ENCODE measurements at regions not wholly inside any gene's neighbourhood (a gene's known extent, or its start where the extent isn't known, plus 50 kb on each side); places are given as distances from the start of the nearest gene placed in this dataset.

DNA sequence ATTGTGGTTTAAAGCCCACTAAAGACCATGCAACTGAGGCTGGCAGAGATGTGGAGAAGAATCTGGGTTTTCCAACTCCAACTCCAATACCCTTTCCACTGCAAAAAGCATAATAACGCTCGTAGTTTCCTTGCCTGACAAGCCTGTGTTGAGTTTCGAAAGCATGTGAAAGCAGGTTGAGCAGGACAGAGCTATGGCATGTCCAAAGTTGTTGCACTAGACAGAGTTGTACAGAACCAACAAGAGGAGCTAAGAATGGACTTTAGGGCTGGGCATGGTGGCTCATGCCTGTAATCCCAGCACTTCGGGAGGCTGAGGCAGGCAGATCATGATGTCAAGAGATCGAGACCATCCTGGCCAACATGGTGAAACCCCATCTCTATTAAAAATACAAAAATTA lies 572.0 kb upstream of the TBX3 start:
- DNase-seq, result no peak
- TF ChIP-seq POLR2A (IDR thresholded peaks at IDR 0.05), result no peak
- TF ChIP-seq, protein P1, sequence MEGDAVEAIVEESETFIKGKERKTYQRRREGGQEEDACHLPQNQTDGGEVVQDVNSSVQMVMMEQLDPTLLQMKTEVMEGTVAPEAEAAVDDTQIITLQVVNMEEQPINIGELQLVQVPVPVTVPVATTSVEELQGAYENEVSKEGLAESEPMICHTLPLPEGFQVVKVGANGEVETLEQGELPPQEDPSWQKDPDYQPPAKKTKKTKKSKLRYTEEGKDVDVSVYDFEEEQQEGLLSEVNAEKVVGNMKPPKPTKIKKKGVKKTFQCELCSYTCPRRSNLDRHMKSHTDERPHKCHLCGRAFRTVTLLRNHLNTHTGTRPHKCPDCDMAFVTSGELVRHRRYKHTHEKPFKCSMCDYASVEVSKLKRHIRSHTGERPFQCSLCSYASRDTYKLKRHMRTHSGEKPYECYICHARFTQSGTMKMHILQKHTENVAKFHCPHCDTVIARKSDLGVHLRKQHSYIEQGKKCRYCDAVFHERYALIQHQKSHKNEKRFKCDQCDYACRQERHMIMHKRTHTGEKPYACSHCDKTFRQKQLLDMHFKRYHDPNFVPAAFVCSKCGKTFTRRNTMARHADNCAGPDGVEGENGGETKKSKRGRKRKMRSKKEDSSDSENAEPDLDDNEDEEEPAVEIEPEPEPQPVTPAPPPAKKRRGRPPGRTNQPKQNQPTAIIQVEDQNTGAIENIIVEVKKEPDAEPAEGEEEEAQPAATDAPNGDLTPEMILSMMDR (IDR thresholded peaks at IDR 0.05 in 4 of 5, conservative IDR thresholded peaks at IDR 0.05 in 1 of 5), result no peak
- H3K9me3 ChIP-seq, result no peaks in the 10 kb centered on the region
- H3K4me1 ChIP-seq, result no peaks in the 10 kb centered on the region
- H3K27me3 ChIP-seq, result no peaks in the 10 kb centered on the region
- intact Hi-C loops (cut with DNase I; ENCODE audit: low total_unique reads), result no loop called here
- no peak overlapping the region for H3K27ac ChIP-seq
- in situ Hi-C loops (cut with MboI; ENCODE audit: low sequenced_read_pairs in 4 of 4), result no loop called here
- no peak overlapping the region for H3K4me3 ChIP-seq
- ATAC-seq, result no peak
- no peaks in the 10 kb centered on the region for H3K36me3 ChIP-seq

DNA sequence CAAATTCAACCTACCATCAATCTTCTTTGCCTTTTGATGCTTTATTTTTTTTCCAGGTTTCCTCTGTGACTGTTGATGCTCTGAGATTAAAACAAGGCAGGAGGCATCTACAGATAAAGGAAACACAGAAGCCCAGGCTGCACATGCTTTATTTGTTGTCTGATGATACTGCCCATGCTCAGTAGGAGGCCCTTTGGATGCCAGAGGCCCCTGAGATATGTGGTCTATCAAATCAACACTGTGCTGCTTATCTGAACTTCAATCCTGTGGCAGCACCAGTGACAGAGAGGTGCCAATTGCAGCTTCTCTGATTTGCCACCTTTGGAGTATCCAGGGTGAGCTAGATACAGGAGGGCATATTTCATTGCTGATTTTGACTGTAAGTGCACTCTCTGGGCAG lies 571.3 kb upstream of the TBX3 start:
- H3K27me3 ChIP-seq, result no peaks in the 10 kb centered on the region
- DNase-seq (no peak), ATAC-seq (no peak)
- H3K36me3 ChIP-seq, result no peaks in the 10 kb centered on the region
- H3K27ac ChIP-seq, result no peak overlapping the region
- in situ Hi-C loops (cut with MboI; ENCODE audit: low sequenced_read_pairs in 4 of 4), result no loop called here
- intact Hi-C loops (cut with DNase I; ENCODE audit: low total_unique reads), result no loop called here
- no peaks in the 10 kb centered on the region for H3K4me1 ChIP-seq
- H3K4me3 ChIP-seq, result no peak overlapping the region
- no peaks in the 10 kb centered on the region for H3K9me3 ChIP-seq
- TF ChIP-seq POLR2A (IDR thresholded peaks at IDR 0.05), result no peak
- TF ChIP-seq, protein P1 (IDR thresholded peaks at IDR 0.05 in 4 of 5, conservative IDR thresholded peaks at IDR 0.05 in 1 of 5), result no peak

DNA sequence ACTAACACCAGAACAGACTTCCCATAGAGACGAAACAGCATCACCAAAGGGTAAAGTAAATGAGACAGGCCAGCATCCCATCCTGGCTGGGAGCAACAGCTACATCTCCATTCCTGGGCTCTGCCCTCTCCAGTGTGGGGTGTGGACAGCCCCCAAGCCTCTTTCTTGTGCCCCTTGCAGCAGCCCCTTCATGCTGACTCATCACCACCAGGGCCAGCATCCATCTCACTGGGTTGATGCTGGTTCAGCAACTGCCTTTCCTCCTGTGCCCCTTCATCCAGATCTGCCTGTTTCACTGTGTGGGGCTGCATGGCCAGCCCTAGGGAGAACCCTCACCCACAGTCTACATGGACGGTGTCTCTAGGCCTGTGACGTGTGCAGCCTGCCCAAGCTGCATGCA lies 569.1 kb upstream of the TBX3 start:
- Histone ChIP-seq H3K27me3 (no peaks in the 10 kb centered on the region), H3K4me3 (no peak overlapping the region), H3K36me3 (no peaks in the 10 kb centered on the region), H3K27ac (no peak overlapping the region), H3K9me3 (no peaks in the 10 kb centered on the region), H3K4me1 (no peaks in the 10 kb centered on the region)
- no peak for ATAC-seq
- intact Hi-C loops (cut with DNase I; ENCODE audit: low total_unique reads) (no loop called here), in situ Hi-C loops (cut with MboI; ENCODE audit: low sequenced_read_pairs in 4 of 4) (no loop called here)
- no peak for TF ChIP-seq POLR2A (IDR thresholded peaks at IDR 0.05)
- TF ChIP-seq, protein P1 (IDR thresholded peaks at IDR 0.05 in 4 of 5, conservative IDR thresholded peaks at IDR 0.05 in 1 of 5), result no peak
- no peak for DNase-seq

DNA sequence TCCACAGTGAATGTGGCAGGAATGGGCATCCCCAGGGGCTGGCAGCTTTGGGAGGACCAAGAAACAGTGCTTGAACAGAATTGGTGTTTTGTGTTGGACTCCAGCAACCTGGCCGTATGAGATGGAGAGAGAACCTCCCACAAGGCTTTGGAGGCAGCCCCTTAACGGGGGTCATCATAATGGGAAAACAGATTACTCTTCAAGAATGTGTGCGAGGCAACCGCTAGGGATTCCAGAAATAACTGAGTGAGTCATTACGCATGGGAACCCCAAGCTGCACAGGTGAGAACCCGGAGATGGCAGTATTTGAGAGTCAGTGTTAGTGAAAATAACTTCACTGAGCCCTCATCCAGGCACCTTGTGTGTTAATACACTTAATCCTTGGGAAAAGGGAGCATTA lies 567.8 kb upstream of the TBX3 start:
- H3K4me3 ChIP-seq, result no peak overlapping the region
- H3K9me3 ChIP-seq, result no peaks in the 10 kb centered on the region
- intact Hi-C loops (cut with DNase I; ENCODE audit: low total_unique reads) (no loop called here), in situ Hi-C loops (cut with MboI; ENCODE audit: low sequenced_read_pairs in 4 of 4) (no loop called here)
- ATAC-seq (no peak), DNase-seq (no peak)
- H3K4me1 ChIP-seq, result no peaks in the 10 kb centered on the region
- H3K36me3 ChIP-seq, result no peaks in the 10 kb centered on the region
- no peak for TF ChIP-seq POLR2A (IDR thresholded peaks at IDR 0.05)
- TF ChIP-seq, protein P1 (IDR thresholded peaks at IDR 0.05 in 4 of 5, conservative IDR thresholded peaks at IDR 0.05 in 1 of 5), result no peak
- no peaks in the 10 kb centered on the region for H3K27me3 ChIP-seq
- H3K27ac ChIP-seq, result no peak overlapping the region

DNA sequence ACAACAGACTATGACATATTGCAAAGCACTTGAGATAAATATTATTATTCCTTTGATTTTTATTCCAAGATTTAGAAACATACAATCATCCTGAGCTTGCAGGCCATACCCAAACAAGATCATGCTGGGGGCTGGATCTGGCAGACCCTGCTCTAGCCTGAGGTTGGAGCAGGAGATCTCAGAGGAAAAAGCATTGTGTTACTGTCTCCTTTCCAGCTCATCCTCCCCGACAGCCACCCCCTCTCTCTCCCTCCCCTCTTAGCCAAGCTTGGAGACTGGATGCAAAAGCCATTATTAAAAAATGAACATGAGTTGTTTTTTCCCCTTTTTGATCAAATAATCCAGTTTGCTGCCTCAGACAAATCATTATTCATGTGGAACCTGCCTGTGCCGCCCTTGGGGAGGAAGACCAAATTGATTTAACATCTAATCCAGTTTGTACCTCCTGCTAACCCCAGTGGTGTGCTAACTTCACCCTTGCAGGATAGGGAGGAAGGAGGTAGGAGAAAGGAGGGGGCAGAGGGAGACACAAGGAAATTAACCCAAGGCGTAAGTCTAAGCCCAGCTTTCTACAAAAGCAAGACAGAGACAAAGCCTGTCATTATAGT lies 565.8 kb upstream of the TBX3 start:
- Histone ChIP-seq H3K4me1 (no peaks in the 10 kb centered on the region), H3K4me3 (no peak overlapping the region), H3K9me3 (no peaks in the 10 kb centered on the region), H3K36me3 (no peaks in the 10 kb centered on the region), H3K27me3 (no peaks in the 10 kb centered on the region), H3K27ac (no peak overlapping the region)
- intact Hi-C loops (cut with DNase I; ENCODE audit: low total_unique reads) (no loop called here), in situ Hi-C loops (cut with MboI; ENCODE audit: low sequenced_read_pairs in 4 of 4) (no loop called here)
- DNase-seq, result no peak
- no peak for TF ChIP-seq POLR2A (IDR thresholded peaks at IDR 0.05)
- TF ChIP-seq, protein P1 (IDR thresholded peaks at IDR 0.05 in 4 of 5, conservative IDR thresholded peaks at IDR 0.05 in 1 of 5), result no peak
- ATAC-seq, result no peak

All from gastrocnemius medialis (tissue), 4 donors.